Endothelial cell of umbilical vein (primary cell): ENCODE measurements at regions not wholly inside any gene's neighbourhood (a gene's known extent, or its start where the extent isn't known, plus 50 kb on each side); places are given as distances from the start of the nearest gene placed in this dataset.
"Not testable (repeated sequence)": the region's sequence is repeated elsewhere in the genome, so short reads cannot be mapped to it uniquely, and the experiment has no call there.

Experiments used
- BruUV-seq: library from RNA; stranded (reverse); fragments of 400-500 nt; replicated peaks from 2 replicates; lab custom pipeline; 2021; lab: Mats Ljungman, UMichigan
- CTCF ChIA-PET: fragments of 300-600, 350-600 bp; sonication (Branson Sonifier 250); formaldehyde crosslinking; loops from one replicate; lab custom pipeline; 2021; ENCODE audit warnings: antibody characterized with exemption, inconsistent platforms; lab: Charles Lee
- POLR2A ChIA-PET: fragments of 300-600, 350-600 bp; sonication (Branson Sonifier 250); formaldehyde crosslinking; loops from one replicate; lab custom pipeline; 2021; ENCODE audit warnings: antibody characterized with exemption, inconsistent platforms; lab: Charles Lee
- DNase-seq: peaks from one replicate; pipeline ENCODE4 v3.0.0-alpha.2; 2011; ENCODE audit warnings: low read depth, low spot score
- FAIRE-seq: peaks from 2 replicates; lab custom pipeline; 2011; peaks lifted over from hg19 to GRCh38; lab: Jason Lieb, UNC
- H2AFZ ChIP-seq: 2 replicates; pipeline ENCODE4 v1.6.0; 2012; ENCODE audit warnings: low read depth, low read length, control low read depth, inconsistent platforms
- H3K27ac ChIP-seq: 2 replicates; pipeline ENCODE4 v1.5.1; 2011; ENCODE audit warnings: low read depth, mild to moderate bottlenecking, control low read depth, low read length, moderate library complexity; ENCODE audit not compliant: insufficient read depth
- H3K27me3 ChIP-seq, 2 experiments: 2 replicates each; pipeline versions ENCODE4 v1.6.0 to v1.6.1; 2011; ENCODE audit warnings: low read length in 2 of 2, mixed read lengths in 1 of 2; ENCODE audit not compliant: control insufficient read depth in 2 of 2, insufficient read depth in 2 of 2
- H3K36me3 ChIP-seq, 2 experiments: 2 replicates in 1 of 2; 3 replicates in 1 of 2; pipeline ENCODE4 v1.5.1; 2011; ENCODE audit warnings: low read length in 2 of 2, mild to moderate bottlenecking in 1 of 2, moderate library complexity in 1 of 2; ENCODE audit not compliant: control insufficient read depth in 2 of 2, insufficient read depth in 2 of 2; ENCODE audit errors: extremely low read depth in 1 of 2
- H3K4me1 ChIP-seq: 3 replicates; pipeline ENCODE4 v1.5.1; 2011; ENCODE audit warnings: mild to moderate bottlenecking, low read length; ENCODE audit not compliant: control insufficient read depth, insufficient read depth; ENCODE audit errors: extremely low read depth
- H3K4me2 ChIP-seq: 2 replicates; pipeline ENCODE4 v1.6.1; 2011; ENCODE audit warnings: low read length, control low read depth, mixed read lengths; ENCODE audit not compliant: insufficient read depth
- H3K4me3 ChIP-seq, 3 experiments: fragments of 200-600 bp in 1 of 3; sonication (generic), shearing (Covaris generic) in 1 of 3; replicated peaks in 1 of 3; 2 replicates each; pipeline ENCODE4 v1.5.1; 2011 to 2016; ENCODE audit warnings: control low read depth in 3 of 3, low read length in 3 of 3, mild to moderate bottlenecking in 2 of 3, inconsistent platforms in 1 of 3, low read depth in 1 of 3, moderate library complexity in 1 of 3; ENCODE audit not compliant: insufficient read depth in 1 of 3
- H3K79me2 ChIP-seq: 2 replicates; pipeline ENCODE4 v1.6.0; 2012; ENCODE audit warnings: low read length, inconsistent platforms; ENCODE audit not compliant: control insufficient read depth, insufficient read depth
- H3K9ac ChIP-seq: replicated peaks from 2 replicates; pipeline ENCODE3; 2011; ENCODE audit warnings: low read length, control low read depth; ENCODE audit not compliant: insufficient read depth; ENCODE audit errors: extremely low read depth
- H3K9me1 ChIP-seq: replicated peaks from 3 replicates; pipeline ENCODE4 v1.6.0; 2011; ENCODE audit warnings: mild to moderate bottlenecking, low read length; ENCODE audit not compliant: control insufficient read depth, insufficient read depth; ENCODE audit errors: extremely low read depth
- H3K9me3 ChIP-seq: replicated peaks from 2 replicates; pipeline ENCODE4 v1.5.1; 2012; ENCODE audit warnings: low read length, inconsistent platforms; ENCODE audit not compliant: control insufficient read depth, insufficient read depth
- H4K20me1 ChIP-seq: replicated peaks from 2 replicates; pipeline ENCODE3; 2011; ENCODE audit warnings: mild to moderate bottlenecking, low read length; ENCODE audit not compliant: control insufficient read depth, insufficient read depth; ENCODE audit errors: extremely low read depth
- EZH2 ChIP-seq: IDR thresholded peaks from 2 replicates; pipeline ENCODE4 v1.6.1; 2012; ENCODE audit warnings: borderline replicate concordance, low read depth, mild to moderate bottlenecking, moderate library complexity, low read length, inconsistent platforms; ENCODE audit not compliant: severe bottlenecking
- FOS ChIP-seq: IDR thresholded peaks from 2 replicates; pipeline ENCODE4 v1.6.1; 2011; ENCODE audit warnings: mild to moderate bottlenecking, low read length, moderate library complexity, borderline replicate concordance; ENCODE audit not compliant: insufficient read depth
- GATA2 ChIP-seq: IDR thresholded peaks from 2 replicates; pipeline ENCODE4 v1.7.0; 2011; ENCODE audit warnings: low read depth, mild to moderate bottlenecking, moderate library complexity, mixed read lengths, low read length; ENCODE audit not compliant: insufficient read length, insufficient read depth
- JUN ChIP-seq: IDR thresholded peaks from 2 replicates; pipeline ENCODE4 v1.6.1; 2011; ENCODE audit warnings: borderline replicate concordance, low read depth; ENCODE audit not compliant: insufficient read length, insufficient read depth
- MYC ChIP-seq: IDR thresholded peaks from one replicate; pipeline ENCODE4 v1.6.1; 2011; ENCODE audit warnings: mild to moderate bottlenecking, low read depth, low read length
- POLR2A ChIP-seq: IDR thresholded peaks from 2 replicates; pipeline ENCODE4 v1.6.1; 2012; ENCODE audit warnings: low read depth, mild to moderate bottlenecking, control low read depth, low read length
- POLR2AphosphoS5 ChIP-seq: IDR thresholded peaks from 2 replicates; pipeline ENCODE4 v1.6.1; 2012; ENCODE audit warnings: low read depth, mild to moderate bottlenecking, control low read depth, low read length, moderate library complexity; ENCODE audit not compliant: insufficient read depth
- dilution Hi-C: fragments of 300-500 bp; cut with MboI; formaldehyde crosslinking; loops from one replicate; pipeline ENCODE4 v1.15.0; 2019; ENCODE audit warnings: low sequenced_read_pairs; ENCODE audit not compliant: extremely low pct_ligation_motif_present
- intact Hi-C: fragments of 100-400 bp; cut with micrococcal nuclease; formaldehyde crosslinking; loops from one replicate; pipeline ENCODE4 v1.10.0; 2022
- TF ChIP-seq, protein P1 (sequence below): IDR thresholded peaks from 2 replicates; pipeline ENCODE4 v1.6.1; 2011; ENCODE audit not compliant: insufficient read depth, insufficient read length
- TF ChIP-seq, protein P2 (sequence below), 2 donors: IDR thresholded peaks; 1 replicate in 1 of 2; 2 replicates in 1 of 2; pipeline ENCODE4 v1.5.1; 2011; ENCODE audit warnings: low read length in 2 of 2, mild to moderate bottlenecking in 2 of 2, moderate library complexity in 2 of 2, control low read depth in 1 of 2, inconsistent platforms in 1 of 2, low read depth in 1 of 2; ENCODE audit not compliant: insufficient read depth in 1 of 2; ENCODE audit errors: extremely low read depth in 1 of 2

DNA sequence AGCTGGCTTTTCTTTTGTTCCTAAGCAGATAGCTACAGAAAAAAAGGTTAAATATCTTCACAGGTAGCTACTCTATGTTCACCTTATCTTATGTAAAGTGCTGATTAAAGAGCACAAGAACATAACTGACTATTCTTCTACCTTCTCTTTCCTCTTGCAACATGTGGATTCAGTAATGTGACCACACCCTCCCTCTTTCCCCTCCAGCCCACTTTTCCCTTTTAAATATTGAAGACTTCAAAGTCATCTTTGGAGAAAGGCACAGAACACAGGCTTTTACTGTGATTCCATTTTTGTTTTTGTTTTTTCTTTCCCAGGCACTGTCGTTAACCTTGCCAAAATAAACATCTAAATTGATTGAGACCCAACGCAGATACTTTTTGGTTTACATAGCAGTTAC lies 418.1 kb upstream of the CDH20 start:
- ChIA-PET POLR2A (no interaction called here), CTCF (no interaction called here)
- H3K4me1 ChIP-seq, result no peaks in the 10 kb centered on the region
- no peak overlapping the region for H3K4me2 ChIP-seq
- intact Hi-C loops, result no loop called here
- no peak overlapping the region for H2AFZ ChIP-seq
- H3K9me3 ChIP-seq, result no peaks in the 10 kb centered on the region
- no peaks in the 10 kb centered on the region for H3K36me3 ChIP-seq
- H3K79me2 ChIP-seq, result no peaks in the 10 kb centered on the region
- no peak for FAIRE-seq
- H3K9me1 ChIP-seq, result no peaks in the 10 kb centered on the region
- H3K27ac ChIP-seq, result no peak overlapping the region
- H3K27me3 ChIP-seq, result no peaks in the 10 kb centered on the region
- DNase-seq, result no peak
- TF ChIP-seq, protein P1, sequence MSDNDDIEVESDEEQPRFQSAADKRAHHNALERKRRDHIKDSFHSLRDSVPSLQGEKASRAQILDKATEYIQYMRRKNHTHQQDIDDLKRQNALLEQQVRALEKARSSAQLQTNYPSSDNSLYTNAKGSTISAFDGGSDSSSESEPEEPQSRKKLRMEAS, result no peak
- TF ChIP-seq MYC (no peak), GATA2 (no peak), JUN (no peak), EZH2 (no peak), POLR2A (no peak), FOS (no peak), POLR2AphosphoS5 (no peak)
- TF ChIP-seq, protein P2, sequence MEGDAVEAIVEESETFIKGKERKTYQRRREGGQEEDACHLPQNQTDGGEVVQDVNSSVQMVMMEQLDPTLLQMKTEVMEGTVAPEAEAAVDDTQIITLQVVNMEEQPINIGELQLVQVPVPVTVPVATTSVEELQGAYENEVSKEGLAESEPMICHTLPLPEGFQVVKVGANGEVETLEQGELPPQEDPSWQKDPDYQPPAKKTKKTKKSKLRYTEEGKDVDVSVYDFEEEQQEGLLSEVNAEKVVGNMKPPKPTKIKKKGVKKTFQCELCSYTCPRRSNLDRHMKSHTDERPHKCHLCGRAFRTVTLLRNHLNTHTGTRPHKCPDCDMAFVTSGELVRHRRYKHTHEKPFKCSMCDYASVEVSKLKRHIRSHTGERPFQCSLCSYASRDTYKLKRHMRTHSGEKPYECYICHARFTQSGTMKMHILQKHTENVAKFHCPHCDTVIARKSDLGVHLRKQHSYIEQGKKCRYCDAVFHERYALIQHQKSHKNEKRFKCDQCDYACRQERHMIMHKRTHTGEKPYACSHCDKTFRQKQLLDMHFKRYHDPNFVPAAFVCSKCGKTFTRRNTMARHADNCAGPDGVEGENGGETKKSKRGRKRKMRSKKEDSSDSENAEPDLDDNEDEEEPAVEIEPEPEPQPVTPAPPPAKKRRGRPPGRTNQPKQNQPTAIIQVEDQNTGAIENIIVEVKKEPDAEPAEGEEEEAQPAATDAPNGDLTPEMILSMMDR (IDR thresholded peaks at IDR 0.05; ENCODE audit: extremely low read depth in 1 of 2, insufficient read depth in 1 of 2, low read depth in 1 of 2, low read length in 2 of 2), result no peak
- H3K4me3 ChIP-seq, result no peak overlapping the region
- dilution Hi-C loops, result no loop called here
- H4K20me1 ChIP-seq, result no peaks in the 10 kb centered on the region
- no peak overlapping the region for H3K9ac ChIP-seq
- no TSS peak for BruUV-seq

DNA sequence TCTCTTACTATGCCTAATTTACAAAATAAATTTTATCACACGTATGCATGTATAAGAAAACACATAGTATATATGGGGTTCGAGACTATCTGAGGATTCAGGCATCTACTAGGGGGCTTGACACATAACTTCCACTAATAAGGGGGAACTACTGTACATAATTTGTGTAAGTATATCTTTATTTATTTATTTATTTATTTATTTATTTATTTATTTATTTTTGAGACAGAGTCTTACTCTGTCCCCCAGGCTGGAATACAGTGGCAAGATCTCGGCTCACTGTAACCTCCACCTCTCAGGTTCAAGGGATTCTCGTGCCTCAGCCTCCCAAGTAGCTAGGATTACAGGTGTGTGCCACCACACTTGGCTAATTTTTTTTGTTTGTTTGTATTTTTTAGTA lies 414.4 kb upstream of the CDH20 start:
- DNase-seq, POLR2A ChIA-PET, H3K79me2 ChIP-seq, H3K9me3 ChIP-seq, dilution Hi-C loops, H3K9me1 ChIP-seq, H4K20me1 ChIP-seq, intact Hi-C loops, H3K27me3 ChIP-seq, H3K36me3 ChIP-seq, FAIRE-seq, H3K4me1 ChIP-seq, H3K4me3 ChIP-seq, H3K27ac ChIP-seq, H2AFZ ChIP-seq, BruUV-seq, H3K4me2 ChIP-seq, CTCF ChIA-PET, H3K9ac ChIP-seq: not testable (repeated sequence)
